Liver (tissue), 3 donors: ENCODE measurements at regions not wholly inside any gene's neighbourhood (a gene's known extent, or its start where the extent isn't known, plus 50 kb on each side); places are given as distances from the start of the nearest gene placed in this dataset.

Experiments
- GABPA ChIP-seq, 2 donors: IDR thresholded peaks in 1 of 2; conservative IDR thresholded peaks in 1 of 2; 2 replicates each; pipeline ENCODE4 v1.6.1; 2016; ENCODE audit warnings: antibody characterized with exemption in 2 of 2, mild to moderate bottlenecking in 1 of 2, moderate library complexity in 1 of 2
- SP1 ChIP-seq: IDR thresholded peaks from 2 replicates; pipeline ENCODE4 v1.6.1; 2018; ENCODE audit warnings: antibody characterized with exemption, mild to moderate bottlenecking
- TF ChIP-seq, protein P1 (sequence below): fragments of 150-350 bp; IDR thresholded peaks from 2 replicates; pipeline ENCODE4 v1.5.1; 2017; ENCODE audit warnings: improper control_type of control experiment, low read depth, low read length; ENCODE audit not compliant: missing input control
- donor health status: healthy.
- donor health status: healthy.

DNA sequence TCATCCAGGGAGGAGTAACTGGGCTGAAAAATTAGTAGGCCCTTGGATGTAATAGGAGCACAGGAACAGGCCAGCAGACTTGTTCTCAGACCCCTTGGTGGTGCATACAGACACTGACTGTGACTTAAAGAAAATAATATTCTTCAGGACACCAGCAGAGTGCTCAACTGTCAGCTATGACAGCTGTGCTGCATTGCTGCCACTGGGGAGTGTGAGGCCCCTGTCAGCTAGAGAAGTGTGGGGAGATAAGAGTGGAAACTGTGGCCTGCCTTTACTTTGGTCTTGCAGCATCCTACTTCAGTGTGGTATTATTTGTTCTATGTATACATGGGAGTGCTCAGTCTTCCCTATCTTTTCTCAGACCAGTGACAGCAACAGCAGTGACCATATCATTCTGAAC, 203.2 kb upstream of the KDM5D start:
- TF ChIP-seq, protein P1, sequence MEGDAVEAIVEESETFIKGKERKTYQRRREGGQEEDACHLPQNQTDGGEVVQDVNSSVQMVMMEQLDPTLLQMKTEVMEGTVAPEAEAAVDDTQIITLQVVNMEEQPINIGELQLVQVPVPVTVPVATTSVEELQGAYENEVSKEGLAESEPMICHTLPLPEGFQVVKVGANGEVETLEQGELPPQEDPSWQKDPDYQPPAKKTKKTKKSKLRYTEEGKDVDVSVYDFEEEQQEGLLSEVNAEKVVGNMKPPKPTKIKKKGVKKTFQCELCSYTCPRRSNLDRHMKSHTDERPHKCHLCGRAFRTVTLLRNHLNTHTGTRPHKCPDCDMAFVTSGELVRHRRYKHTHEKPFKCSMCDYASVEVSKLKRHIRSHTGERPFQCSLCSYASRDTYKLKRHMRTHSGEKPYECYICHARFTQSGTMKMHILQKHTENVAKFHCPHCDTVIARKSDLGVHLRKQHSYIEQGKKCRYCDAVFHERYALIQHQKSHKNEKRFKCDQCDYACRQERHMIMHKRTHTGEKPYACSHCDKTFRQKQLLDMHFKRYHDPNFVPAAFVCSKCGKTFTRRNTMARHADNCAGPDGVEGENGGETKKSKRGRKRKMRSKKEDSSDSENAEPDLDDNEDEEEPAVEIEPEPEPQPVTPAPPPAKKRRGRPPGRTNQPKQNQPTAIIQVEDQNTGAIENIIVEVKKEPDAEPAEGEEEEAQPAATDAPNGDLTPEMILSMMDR, result no peak
- no peak for TF ChIP-seq GABPA (IDR thresholded peaks at IDR 0.05 in 1 of 2, conservative IDR thresholded peaks at IDR 0.05 in 1 of 2)
- TF ChIP-seq SP1, result no peak
